HepG2 (cell line): ENCODE measurements at regions not wholly inside any gene's neighbourhood (a gene's known extent, or its start where the extent isn't known, plus 50 kb on each side); places are given as distances from the start of the nearest gene placed in this dataset.

Source experiments
- ATAC-seq: fragments of 200-7000 bp; cut with Tn5 transposase; 3 replicates; pipeline ENCODE4 v1.9.1; 2020; ENCODE audit warnings: mild to moderate bottlenecking, moderate library complexity
- BruUV-seq: library from RNA; stranded (reverse); fragments of 400-500 nt; replicated peaks from 2 replicates; lab custom pipeline; 2021; lab: Mats Ljungman, UMichigan
- CTCF ChIA-PET: fragments of 300-600 bp; formaldehyde crosslinking; extraction: SDS; loops from one replicate; lab custom pipeline; 2021; ENCODE audit warnings: low total read pairs, inconsistent platforms, low intra/inter-chr PET ratio; lab: Yijun Ruan, JAX
- POLR2A ChIA-PET: fragments of 350-600 bp; sonication (Branson Sonifier 250); formaldehyde crosslinking; loops from one replicate; lab custom pipeline; 2020; ENCODE audit warnings: antibody characterized with exemption, inconsistent platforms; lab: Yijun Ruan, JAX
- DNase-seq: peaks from one replicate; pipeline ENCODE4 v3.0.0-alpha.2; 2015; ENCODE audit warnings: low spot score
- FAIRE-seq: peaks from 3 replicates; lab custom pipeline; 2011; peaks lifted over from hg19 to GRCh38; lab: Jason Lieb, UNC
- H2AFZ ChIP-seq: one replicate; pipeline ENCODE4 v1.6.1; 2011; ENCODE audit warnings: low read length, inconsistent platforms
- H3K27ac ChIP-seq: fragments of 300-600 bp; 3 replicates; pipeline ENCODE4 v1.8.0; 2011; ENCODE audit warnings: mixed run types, mild to moderate bottlenecking, mixed read lengths, low read length, inconsistent platforms; ENCODE audit not compliant: insufficient read depth; ENCODE audit errors: extremely low read length
- H3K27me3 ChIP-seq, 2 experiments: fragments of 200-600 bp in 1 of 2; 2 replicates in 1 of 2; 3 replicates in 1 of 2; pipeline versions ENCODE4 v1.6.0 to v1.8.0; 2011; ENCODE audit warnings: low read length in 2 of 2, mild to moderate bottlenecking in 2 of 2, moderate library complexity in 2 of 2, inconsistent platforms in 1 of 2; ENCODE audit not compliant: insufficient read depth in 2 of 2, control insufficient read depth in 1 of 2
- H3K36me3 ChIP-seq, 2 experiments: fragments of 200-600 bp in 1 of 2; replicated peaks in 1 of 2; 2 replicates in 1 of 2; 3 replicates in 1 of 2; pipeline versions ENCODE4 v1.5.1 to v1.8.0; 2011; ENCODE audit warnings: low read length in 2 of 2, inconsistent platforms in 1 of 2; ENCODE audit not compliant: insufficient read depth in 2 of 2, control insufficient read depth in 1 of 2
- H3K4me1 ChIP-seq: 2 replicates; pipeline ENCODE4 v1.5.1; 2012; ENCODE audit warnings: low read length, inconsistent platforms; ENCODE audit not compliant: insufficient read depth
- H3K4me2 ChIP-seq: 2 replicates; pipeline ENCODE4 v1.6.0; 2011; ENCODE audit warnings: low read depth, low read length, inconsistent platforms
- H3K4me3 ChIP-seq, 3 experiments: fragments of 200-600 bp in 1 of 3; sonication (generic), shearing (Covaris generic) in 1 of 3; replicated peaks in 1 of 3; 2 replicates each; pipeline ENCODE4 v1.5.1; 2011 to 2016; ENCODE audit warnings: low read length in 3 of 3, inconsistent platforms in 2 of 3, low read depth in 2 of 3, mild to moderate bottlenecking in 2 of 3, control low read depth in 1 of 3, mixed read lengths in 1 of 3; ENCODE audit not compliant: insufficient read depth in 1 of 3
- H3K79me2 ChIP-seq: one replicate; pipeline ENCODE4 v1.6.1; 2011; ENCODE audit warnings: low read length, inconsistent platforms; ENCODE audit not compliant: insufficient read depth
- H3K9ac ChIP-seq: 2 replicates; pipeline ENCODE4 v1.6.0; 2011; ENCODE audit warnings: mild to moderate bottlenecking, low read depth, low read length, inconsistent platforms; ENCODE audit not compliant: insufficient read depth
- H3K9me3 ChIP-seq: 2 replicates; pipeline ENCODE4 v1.5.1; 2012; ENCODE audit warnings: mild to moderate bottlenecking, low read length
- H4K20me1 ChIP-seq: 2 replicates; pipeline ENCODE4 v1.6.0; 2011; ENCODE audit warnings: inconsistent platforms, mild to moderate bottlenecking, low read length, moderate library complexity; ENCODE audit not compliant: insufficient read depth
- BATF2 ChIP-seq: sonication (generic); formaldehyde crosslinking; IDR thresholded peaks from 2 replicates; pipeline ENCODE4 v1.8.0; 2022; ENCODE audit warnings: mild to moderate bottlenecking, missing genetic modification reagents, moderate library complexity
- CERS6 ChIP-seq: sonication (generic); formaldehyde crosslinking; IDR thresholded peaks from 2 replicates; pipeline ENCODE4 v1.5.0; 2020; ENCODE audit warnings: missing genetic modification reagents
- ELF3 ChIP-seq: IDR thresholded peaks from 2 replicates; pipeline ENCODE4 v1.6.1; 2016; ENCODE audit warnings: missing genetic modification reagents, missing compliant biosample characterization
- GATAD2A ChIP-seq: IDR thresholded peaks from 2 replicates; pipeline ENCODE4 v1.6.1; 2016
- HDAC2 ChIP-seq: sonication (generic); formaldehyde crosslinking; IDR thresholded peaks from 2 replicates; pipeline ENCODE4 v1.4.0; 2020; ENCODE audit warnings: missing genetic modification reagents
- HNF4A ChIP-seq: sonication (generic); formaldehyde crosslinking; IDR thresholded peaks from 2 replicates; pipeline ENCODE4 v1.4.0; 2020; ENCODE audit warnings: missing genetic modification reagents
- HNRNPL ChIP-seq: fragments of 200-400 bp; formaldehyde crosslinking; IDR thresholded peaks from 2 replicates; pipeline ENCODE4 v1.6.1; 2017; ENCODE audit warnings: mild to moderate bottlenecking, low read depth, low read length
- HNRNPUL1 ChIP-seq: fragments of 200-400 bp; formaldehyde crosslinking; IDR thresholded peaks from 2 replicates; pipeline ENCODE4 v1.6.1; 2017; ENCODE audit warnings: low read depth, mild to moderate bottlenecking, low read length, moderate library complexity
- KAT8 ChIP-seq: IDR thresholded peaks from 2 replicates; pipeline ENCODE4 v1.6.1; 2016; ENCODE audit warnings: missing genetic modification reagents, missing compliant biosample characterization
- PBX2 ChIP-seq: IDR thresholded peaks from 2 replicates; pipeline ENCODE4 v1.6.1; 2016; ENCODE audit warnings: control low read depth
- PITX1 ChIP-seq: sonication (generic); formaldehyde crosslinking; IDR thresholded peaks from 2 replicates; pipeline ENCODE4 v1.5.1; 2020; ENCODE audit warnings: mild to moderate bottlenecking, missing genetic modification reagents
- SMC3 ChIP-seq: IDR thresholded peaks from 2 replicates; pipeline ENCODE4 v1.6.1; 2011; ENCODE audit warnings: low read length, improper control_type of control experiment
- SOX6 ChIP-seq, 2 experiments: fragments of 450-650 bp in 1 of 2; sonication (generic) in 1 of 2; formaldehyde crosslinking in 1 of 2; IDR thresholded peaks; 2 replicates each; pipeline versions ENCODE4 v1.4.0 to v1.6.1; 2017 to 2020; ENCODE audit warnings: antibody characterized with exemption in 1 of 2, mild to moderate bottlenecking in 1 of 2, missing genetic modification reagents in 1 of 2
- TEAD3 ChIP-seq: optimal IDR thresholded peaks from 2 replicates; pipeline ENCODE3; 2016; ENCODE audit warnings: borderline replicate concordance
- ZBTB8A ChIP-seq: sonication (generic); formaldehyde crosslinking; IDR thresholded peaks from 2 replicates; pipeline ENCODE4 v1.4.0; 2020; ENCODE audit warnings: mild to moderate bottlenecking, low read depth, missing genetic modification reagents, borderline replicate concordance
- ZMYM4 ChIP-seq: sonication (generic); formaldehyde crosslinking; IDR thresholded peaks from 2 replicates; pipeline ENCODE4 v1.8.1; 2023; ENCODE audit warnings: mild to moderate bottlenecking, missing genetic modification reagents
- WGBS: methylation state at CpG from one replicate; pipeline ENCODE4 v1.1.6; 2017; ENCODE audit warnings: low lambda C conversion rate; 5-methylcytosine and 5-hydroxymethylcytosine counted together
- in situ Hi-C: cut with HindIII; loops from 2 replicates; pipeline ENCODE4 v1.10.0; 2017; ENCODE audit warnings: low pct_unique_long_range_greater_than_20kb; ENCODE audit not compliant: extremely low pct_ligation_motif_present
- intact Hi-C: fragments of 100-400 bp; cut with micrococcal nuclease; formaldehyde crosslinking; loops from one replicate; pipeline ENCODE4 v1.10.0; 2022; ENCODE audit not compliant: unreplicated experiment
- TF ChIP-seq, protein P1 (sequence below): sonication (generic); formaldehyde crosslinking; IDR thresholded peaks from 2 replicates; pipeline ENCODE4 v1.9.0; 2021; ENCODE audit warnings: missing genetic modification reagents, borderline replicate concordance

- POLR2A ChIA-PET: no interaction called here
- peak overlapping the region; percentile 44 for H2AFZ ChIP-seq
- H4K20me1 ChIP-seq: no peaks in the 10 kb centered on the region
- no TSS peak for BruUV-seq
- in situ Hi-C loops (no loop called here), intact Hi-C loops (no loop called here)
- H3K27ac ChIP-seq: no peak overlapping the region
- peaks cover 19% of the 10 kb centered on the region; the same call in 1 of the 2 replicates for H3K9me3 ChIP-seq
- WGBS: 4% methylated on average over 9 of the region's 9 CpGs
- H3K79me2 ChIP-seq: no peaks in the 10 kb centered on the region
- CTCF ChIA-PET: no interaction called here
- no peak for FAIRE-seq
- H3K4me3 ChIP-seq: 0 out of 6 replicates have a peak overlapping the region, but pooled peaks of 1 of the 3 experiments have one; percentile 5
- no peaks in the 10 kb centered on the region for H3K36me3 ChIP-seq
- peak overlapping the region; percentile 70 for H3K4me2 ChIP-seq
- DNase-seq: no peak
- H3K27me3 ChIP-seq: no peaks in the 10 kb centered on the region
- peak; percentile 85 for ATAC-seq
- peaks cover 45% of the 10 kb centered on the region for H3K4me1 ChIP-seq
- no peak overlapping the region for H3K9ac ChIP-seq
- TF ChIP-seq, protein P1, sequence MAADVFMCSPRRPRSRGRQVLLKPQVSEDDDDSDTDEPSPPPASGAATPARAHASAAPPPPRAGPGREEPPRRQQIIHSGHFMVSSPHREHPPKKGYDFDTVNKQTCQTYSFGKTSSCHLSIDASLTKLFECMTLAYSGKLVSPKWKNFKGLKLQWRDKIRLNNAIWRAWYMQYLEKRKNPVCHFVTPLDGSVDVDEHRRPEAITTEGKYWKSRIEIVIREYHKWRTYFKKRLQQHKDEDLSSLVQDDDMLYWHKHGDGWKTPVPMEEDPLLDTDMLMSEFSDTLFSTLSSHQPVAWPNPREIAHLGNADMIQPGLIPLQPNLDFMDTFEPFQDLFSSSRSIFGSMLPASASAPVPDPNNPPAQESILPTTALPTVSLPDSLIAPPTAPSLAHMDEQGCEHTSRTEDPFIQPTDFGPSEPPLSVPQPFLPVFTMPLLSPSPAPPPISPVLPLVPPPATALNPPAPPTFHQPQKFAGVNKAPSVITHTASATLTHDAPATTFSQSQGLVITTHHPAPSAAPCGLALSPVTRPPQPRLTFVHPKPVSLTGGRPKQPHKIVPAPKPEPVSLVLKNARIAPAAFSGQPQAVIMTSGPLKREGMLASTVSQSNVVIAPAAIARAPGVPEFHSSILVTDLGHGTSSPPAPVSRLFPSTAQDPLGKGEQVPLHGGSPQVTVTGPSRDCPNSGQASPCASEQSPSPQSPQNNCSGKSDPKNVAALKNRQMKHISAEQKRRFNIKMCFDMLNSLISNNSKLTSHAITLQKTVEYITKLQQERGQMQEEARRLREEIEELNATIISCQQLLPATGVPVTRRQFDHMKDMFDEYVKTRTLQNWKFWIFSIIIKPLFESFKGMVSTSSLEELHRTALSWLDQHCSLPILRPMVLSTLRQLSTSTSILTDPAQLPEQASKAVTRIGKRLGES (CRISPR knock-in tag): no peak
- peak; percentile 43 for TF ChIP-seq HNF4A (CRISPR knock-in tag)
- TF ChIP-seq PITX1: 0 out of 2 replicates have a peak, but pooled peaks have one; percentile 17
- TF ChIP-seq HDAC2: no peak
- no peak for TF ChIP-seq ZBTB8A (CRISPR knock-in tag)
- TF ChIP-seq PBX2: no peak
- no peak for TF ChIP-seq SOX6 (IDR thresholded peaks at IDR 0.05)
- TF ChIP-seq SOX6 (CRISPR knock-in tag; IDR thresholded peaks at IDR 0.05): peak; percentile 46; the same call in 1 of the 2 replicates
- no peak for TF ChIP-seq BATF2
- TF ChIP-seq KAT8 (CRISPR knock-in tag): no peak
- TF ChIP-seq TEAD3 (CRISPR knock-in tag): peak; percentile 35
- TF ChIP-seq CERS6 (CRISPR knock-in tag): no peak
- TF ChIP-seq ZMYM4 (CRISPR knock-in tag): peak; percentile 68
- no peak for TF ChIP-seq SMC3
- peak; percentile 53 for TF ChIP-seq ELF3 (CRISPR knock-in tag)
- no peak for TF ChIP-seq HNRNPUL1
- TF ChIP-seq GATAD2A (CRISPR knock-in tag): 0 out of 2 replicates have a peak, but pooled peaks have one; percentile 14
- TF ChIP-seq HNRNPL: no peak
These were observed 199.7 kb downstream of the IRS2 start for GRCh38 chr13:109586509-109587346.
